ENCODE measurements at regions not wholly inside any gene's neighbourhood (a gene's known extent, or its start where the extent isn't known, plus 50 kb on each side); places are given as distances from the start of the nearest gene placed in this dataset.

- Histone ChIP-seq H3K4me2 (ENCODE audit: low read length) (peak overlapping the region; percentile 14), H3K79me2 (ENCODE audit: insufficient read depth, low read depth, low read length) (no peaks in the 10 kb centered on the region), H3K9me3 (ENCODE audit: low read length) (no peaks in the 10 kb centered on the region), H4K20me1 (ENCODE audit: insufficient read depth, low read length) (no peaks in the 10 kb centered on the region), H3K27ac (ENCODE audit: low read depth, low read length, poor library complexity, severe bottlenecking) (no peak overlapping the region), H3K4me3 (ENCODE audit: low read depth, low read length, poor library complexity, severe bottlenecking) (no peak overlapping the region), H3K36me3 (ENCODE audit: insufficient read depth, low read length) (no peaks in the 10 kb centered on the region), H3K9me2 (ENCODE audit: insufficient read depth, low read length) (no peaks in the 10 kb centered on the region), H3K4me1 (ENCODE audit: insufficient read depth, low read length, poor library complexity, severe bottlenecking) (peaks cover 36% of the 10 kb centered on the region), H2AFZ (ENCODE audit: low read length) (peak overlapping the region; percentile 48)
- DNase-seq (ENCODE audit: low spot score): peak; percentile 46
- ChIA-PET CTCF (ENCODE audit: unreplicated experiment) (interaction anchor here (1.4 kb wide), 1 partner anchor 8 kb away, joined by 3 read pairs; no protein-coding TSS in a partner anchor), POLR2A (interaction anchor here (0.8 to 3.6 kb wide), 8 partner anchors 8 to 311 kb away, joined by 3 to 20 read pairs (median 4); no protein-coding TSS in a partner anchor)
- intact Hi-C loops (cut with micrococcal nuclease; ENCODE audit: unreplicated experiment): no loop called here
- BruUV-seq (replicated peaks): no TSS peak
- TF ChIP-seq EZH2phosphoT487 (IDR thresholded peaks at IDR 0.05; ENCODE audit: borderline replicate concordance, low read depth, low read length): no peak
- TF ChIP-seq, protein P1, sequence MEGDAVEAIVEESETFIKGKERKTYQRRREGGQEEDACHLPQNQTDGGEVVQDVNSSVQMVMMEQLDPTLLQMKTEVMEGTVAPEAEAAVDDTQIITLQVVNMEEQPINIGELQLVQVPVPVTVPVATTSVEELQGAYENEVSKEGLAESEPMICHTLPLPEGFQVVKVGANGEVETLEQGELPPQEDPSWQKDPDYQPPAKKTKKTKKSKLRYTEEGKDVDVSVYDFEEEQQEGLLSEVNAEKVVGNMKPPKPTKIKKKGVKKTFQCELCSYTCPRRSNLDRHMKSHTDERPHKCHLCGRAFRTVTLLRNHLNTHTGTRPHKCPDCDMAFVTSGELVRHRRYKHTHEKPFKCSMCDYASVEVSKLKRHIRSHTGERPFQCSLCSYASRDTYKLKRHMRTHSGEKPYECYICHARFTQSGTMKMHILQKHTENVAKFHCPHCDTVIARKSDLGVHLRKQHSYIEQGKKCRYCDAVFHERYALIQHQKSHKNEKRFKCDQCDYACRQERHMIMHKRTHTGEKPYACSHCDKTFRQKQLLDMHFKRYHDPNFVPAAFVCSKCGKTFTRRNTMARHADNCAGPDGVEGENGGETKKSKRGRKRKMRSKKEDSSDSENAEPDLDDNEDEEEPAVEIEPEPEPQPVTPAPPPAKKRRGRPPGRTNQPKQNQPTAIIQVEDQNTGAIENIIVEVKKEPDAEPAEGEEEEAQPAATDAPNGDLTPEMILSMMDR (conservative IDR thresholded peaks at IDR 0.05; ENCODE audit: low read length): no peak
Measured at GRCh38 chr2:136221026-136221425, 103.1 kb upstream of the CXCR4 start.

GRCh38 chr2:136219963-136220362, 102.0 kb upstream of the CXCR4 start:
- Histone ChIP-seq H3K79me2 (ENCODE audit: insufficient read depth, low read depth, low read length) (no peaks in the 10 kb centered on the region), H3K36me3 (ENCODE audit: insufficient read depth, low read length) (no peaks in the 10 kb centered on the region), H4K20me1 (ENCODE audit: insufficient read depth, low read length) (no peaks in the 10 kb centered on the region), H3K9me2 (ENCODE audit: insufficient read depth, low read length) (no peaks in the 10 kb centered on the region), H3K9me3 (ENCODE audit: low read length) (no peaks in the 10 kb centered on the region), H3K27ac (ENCODE audit: low read depth, low read length, poor library complexity, severe bottlenecking) (no peak overlapping the region), H2AFZ (ENCODE audit: low read length) (no peak overlapping the region), H3K4me2 (ENCODE audit: low read length) (no peak overlapping the region), H3K4me3 (ENCODE audit: low read depth, low read length, poor library complexity, severe bottlenecking) (no peak overlapping the region), H3K4me1 (ENCODE audit: insufficient read depth, low read length, poor library complexity, severe bottlenecking) (peaks cover 27% of the 10 kb centered on the region)
- DNase-seq (ENCODE audit: low spot score): no peak
- BruUV-seq (replicated peaks): no TSS peak
- TF ChIP-seq EZH2phosphoT487 (IDR thresholded peaks at IDR 0.05; ENCODE audit: borderline replicate concordance, low read depth, low read length): no peak
- TF ChIP-seq, protein P1 (conservative IDR thresholded peaks at IDR 0.05; ENCODE audit: low read length): no peak
- ChIA-PET CTCF (ENCODE audit: unreplicated experiment) (interaction anchor here (1.2 to 1.5 kb wide), 2 partner anchors 14 to 34 kb away, joined by 4 to 7 read pairs; no protein-coding TSS in a partner anchor), POLR2A (interaction anchor here (0.6 to 3.6 kb wide), 8 partner anchors 12 to 827 kb away, joined by 3 to 20 read pairs (median 4); no protein-coding TSS in a partner anchor)
- intact Hi-C loops (cut with micrococcal nuclease; ENCODE audit: unreplicated experiment): no loop called here

DNA sequence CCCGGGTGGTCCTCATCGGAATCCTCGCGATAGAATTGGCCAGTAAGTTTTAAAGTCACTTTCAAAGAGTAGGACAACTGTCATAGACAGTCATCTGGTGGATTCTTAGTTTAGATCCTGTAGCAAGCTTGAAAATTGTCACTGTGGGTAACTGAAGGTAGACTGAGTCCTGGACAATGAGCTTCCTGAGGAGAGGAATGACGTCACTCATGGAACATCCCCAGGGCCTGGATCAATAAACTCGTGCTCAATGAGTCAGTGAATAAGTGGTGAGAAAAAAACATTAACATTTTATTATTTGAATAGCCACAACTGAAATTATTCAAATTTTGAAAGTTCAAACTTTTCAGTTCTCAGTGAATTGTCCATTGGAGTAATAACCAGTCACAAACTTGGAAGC, 101.4 kb upstream of the CXCR4 start:
- Histone ChIP-seq H3K9me2 (ENCODE audit: insufficient read depth, low read length) (no peaks in the 10 kb centered on the region), H3K36me3 (ENCODE audit: insufficient read depth, low read length) (no peaks in the 10 kb centered on the region), H3K4me2 (ENCODE audit: low read length) (no peak overlapping the region), H3K9me3 (ENCODE audit: low read length) (no peaks in the 10 kb centered on the region), H2AFZ (ENCODE audit: low read length) (no peak overlapping the region), H4K20me1 (ENCODE audit: insufficient read depth, low read length) (no peaks in the 10 kb centered on the region), H3K4me1 (ENCODE audit: insufficient read depth, low read length, poor library complexity, severe bottlenecking) (peaks cover 33% of the 10 kb centered on the region), H3K27ac (ENCODE audit: low read depth, low read length, poor library complexity, severe bottlenecking) (no peak overlapping the region), H3K4me3 (ENCODE audit: low read depth, low read length, poor library complexity, severe bottlenecking) (no peak overlapping the region), H3K79me2 (ENCODE audit: insufficient read depth, low read depth, low read length) (no peaks in the 10 kb centered on the region)
- TF ChIP-seq, protein P1 (conservative IDR thresholded peaks at IDR 0.05; ENCODE audit: low read length): no peak
- TF ChIP-seq EZH2phosphoT487 (IDR thresholded peaks at IDR 0.05; ENCODE audit: borderline replicate concordance, low read depth, low read length): no peak
- intact Hi-C loops (cut with micrococcal nuclease; ENCODE audit: unreplicated experiment): no loop called here
- no peak for DNase-seq (ENCODE audit: low spot score)
- CTCF ChIA-PET (ENCODE audit: unreplicated experiment): interaction anchor here (1.2 to 1.5 kb wide), 2 partner anchors 13 to 35 kb away, joined by 4 to 7 read pairs; no protein-coding TSS in a partner anchor
- BruUV-seq (replicated peaks): no TSS peak
- POLR2A ChIA-PET: interaction anchor here (0.6 to 3.6 kb wide), 7 partner anchors 11 to 826 kb away, joined by 3 to 20 read pairs (median 5); no protein-coding TSS in a partner anchor
